ENCODE measurements at regions not wholly inside any gene's neighbourhood (a gene's known extent, or its start where the extent isn't known, plus 50 kb on each side); places are given as distances from the start of the nearest gene placed in this dataset.

DNA sequence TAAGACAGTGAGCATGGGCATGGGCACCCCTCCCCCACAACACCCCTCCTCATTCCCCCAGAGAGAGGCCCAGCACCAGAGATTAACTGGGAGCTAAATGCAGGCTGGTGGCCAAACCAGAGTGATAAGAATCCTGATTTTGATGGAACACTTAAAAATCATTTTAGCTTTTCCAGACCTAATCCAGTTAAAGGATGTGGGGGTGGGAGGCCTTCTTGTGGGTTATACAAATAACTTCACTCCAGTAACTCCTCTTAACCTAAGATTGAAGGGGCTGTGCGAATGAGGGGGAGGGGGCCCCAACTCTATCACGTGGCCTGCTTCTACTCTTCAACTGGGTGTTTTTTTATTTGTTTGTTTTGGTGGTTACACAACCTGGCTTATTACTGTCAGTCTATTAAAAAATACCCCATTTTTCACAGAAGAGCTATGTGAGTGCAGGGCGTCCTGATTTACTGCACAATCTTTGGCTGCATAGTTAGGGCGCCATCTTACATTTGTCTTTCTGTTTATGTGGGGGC is 398.1 kb upstream of the LYPLAL1 start:
- Histone ChIP-seq H3K27me3 (ENCODE audit: insufficient read depth, low read length) (no peaks in the 10 kb centered on the region), H4K20me1 (ENCODE audit: insufficient read depth) (no peaks in the 10 kb centered on the region), H3K4me1 (ENCODE audit: control insufficient read depth in 1 of 2, insufficient read depth in 2 of 2, low read length in 2 of 2) (peaks cover 0 to 6% of the 10 kb centered on the region in 2 experiments; a peak in 1 of 4 replicates), H3K36me3 (ENCODE audit: control insufficient read depth in 1 of 2, insufficient read depth in 2 of 2, low read length in 2 of 2) (no peaks in the 10 kb centered on the region), H3K9ac (ENCODE audit: low read length) (no peak overlapping the region), H2AFZ (ENCODE audit: low read depth, low read length, poor library complexity, severe bottlenecking) (no peak overlapping the region), H3K9me2 (ENCODE audit: insufficient read depth) (no peaks in the 10 kb centered on the region), H3K9me3 (ENCODE audit: control insufficient read depth in 1 of 2, insufficient read depth in 1 of 2, low read depth in 1 of 2, low read length in 2 of 2) (no peaks in the 10 kb centered on the region), H3K27ac (ENCODE audit: low read depth, low read length) (no peak overlapping the region), H3K79me2 (ENCODE audit: insufficient read depth, low read length) (no peaks in the 10 kb centered on the region), H3K4me2 (ENCODE audit: low read length) (no peak overlapping the region), H3K4me3 (replicated peaks in 1 of 2; ENCODE audit: low read depth in 1 of 2, low read length in 2 of 2) (no peak overlapping the region)
- no peak for DNase-seq (ENCODE audit: low read depth, low spot score)
- no peak for TF ChIP-seq EZH2 (IDR thresholded peaks at IDR 0.05)
- no peak for TF ChIP-seq EZH2phosphoT487 (IDR thresholded peaks at IDR 0.05; ENCODE audit: borderline replicate concordance)
- no peak for TF ChIP-seq POLR2AphosphoS5 (IDR thresholded peaks at IDR 0.05; ENCODE audit: low read depth, low read length)
- TF ChIP-seq RAD21 (IDR thresholded peaks at IDR 0.05; ENCODE audit: low read depth): no peak
- no peak for TF ChIP-seq SIN3A (IDR thresholded peaks at IDR 0.05; ENCODE audit: low read depth)
- TF ChIP-seq, protein P1, sequence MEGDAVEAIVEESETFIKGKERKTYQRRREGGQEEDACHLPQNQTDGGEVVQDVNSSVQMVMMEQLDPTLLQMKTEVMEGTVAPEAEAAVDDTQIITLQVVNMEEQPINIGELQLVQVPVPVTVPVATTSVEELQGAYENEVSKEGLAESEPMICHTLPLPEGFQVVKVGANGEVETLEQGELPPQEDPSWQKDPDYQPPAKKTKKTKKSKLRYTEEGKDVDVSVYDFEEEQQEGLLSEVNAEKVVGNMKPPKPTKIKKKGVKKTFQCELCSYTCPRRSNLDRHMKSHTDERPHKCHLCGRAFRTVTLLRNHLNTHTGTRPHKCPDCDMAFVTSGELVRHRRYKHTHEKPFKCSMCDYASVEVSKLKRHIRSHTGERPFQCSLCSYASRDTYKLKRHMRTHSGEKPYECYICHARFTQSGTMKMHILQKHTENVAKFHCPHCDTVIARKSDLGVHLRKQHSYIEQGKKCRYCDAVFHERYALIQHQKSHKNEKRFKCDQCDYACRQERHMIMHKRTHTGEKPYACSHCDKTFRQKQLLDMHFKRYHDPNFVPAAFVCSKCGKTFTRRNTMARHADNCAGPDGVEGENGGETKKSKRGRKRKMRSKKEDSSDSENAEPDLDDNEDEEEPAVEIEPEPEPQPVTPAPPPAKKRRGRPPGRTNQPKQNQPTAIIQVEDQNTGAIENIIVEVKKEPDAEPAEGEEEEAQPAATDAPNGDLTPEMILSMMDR (IDR thresholded peaks at IDR 0.05 in 2 of 3, conservative IDR thresholded peaks at IDR 0.05 in 1 of 3; ENCODE audit: borderline replicate concordance in 1 of 3, insufficient read depth in 1 of 3, low read depth in 2 of 3, low read length in 2 of 3): no peak
- TF ChIP-seq POLR2A (IDR thresholded peaks at IDR 0.05; ENCODE audit: borderline replicate concordance, extremely low read depth, insufficient read depth, insufficient read length): no peak
- TF ChIP-seq TCF7L2 (IDR thresholded peaks at IDR 0.05; ENCODE audit: borderline replicate concordance, extremely low read depth, insufficient read depth, insufficient read length): no peak
- TF ChIP-seq, protein P2, sequence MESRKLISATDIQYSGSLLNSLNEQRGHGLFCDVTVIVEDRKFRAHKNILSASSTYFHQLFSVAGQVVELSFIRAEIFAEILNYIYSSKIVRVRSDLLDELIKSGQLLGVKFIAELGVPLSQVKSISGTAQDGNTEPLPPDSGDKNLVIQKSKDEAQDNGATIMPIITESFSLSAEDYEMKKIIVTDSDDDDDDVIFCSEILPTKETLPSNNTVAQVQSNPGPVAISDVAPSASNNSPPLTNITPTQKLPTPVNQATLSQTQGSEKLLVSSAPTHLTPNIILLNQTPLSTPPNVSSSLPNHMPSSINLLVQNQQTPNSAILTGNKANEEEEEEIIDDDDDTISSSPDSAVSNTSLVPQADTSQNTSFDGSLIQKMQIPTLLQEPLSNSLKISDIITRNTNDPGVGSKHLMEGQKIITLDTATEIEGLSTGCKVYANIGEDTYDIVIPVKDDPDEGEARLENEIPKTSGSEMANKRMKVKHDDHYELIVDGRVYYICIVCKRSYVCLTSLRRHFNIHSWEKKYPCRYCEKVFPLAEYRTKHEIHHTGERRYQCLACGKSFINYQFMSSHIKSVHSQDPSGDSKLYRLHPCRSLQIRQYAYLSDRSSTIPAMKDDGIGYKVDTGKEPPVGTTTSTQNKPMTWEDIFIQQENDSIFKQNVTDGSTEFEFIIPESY (IDR thresholded peaks at IDR 0.05; ENCODE audit: extremely low read depth, insufficient replicate concordance, low read length): no peak
- no peak for TF ChIP-seq SRF (IDR thresholded peaks at IDR 0.05; ENCODE audit: low read depth)
- TF ChIP-seq, protein P3, sequence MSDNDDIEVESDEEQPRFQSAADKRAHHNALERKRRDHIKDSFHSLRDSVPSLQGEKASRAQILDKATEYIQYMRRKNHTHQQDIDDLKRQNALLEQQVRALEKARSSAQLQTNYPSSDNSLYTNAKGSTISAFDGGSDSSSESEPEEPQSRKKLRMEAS (IDR thresholded peaks at IDR 0.05): no peak
- no peak for TF ChIP-seq YY1 (IDR thresholded peaks at IDR 0.05; ENCODE audit: extremely low read depth, insufficient replicate concordance, low read depth, low read length)
- TF ChIP-seq EGR1 (IDR thresholded peaks at IDR 0.05; ENCODE audit: low read depth): no peak
- no peak for TF ChIP-seq ELF1 (IDR thresholded peaks at IDR 0.05; ENCODE audit: borderline replicate concordance, low read depth)
- TF ChIP-seq, protein P4, sequence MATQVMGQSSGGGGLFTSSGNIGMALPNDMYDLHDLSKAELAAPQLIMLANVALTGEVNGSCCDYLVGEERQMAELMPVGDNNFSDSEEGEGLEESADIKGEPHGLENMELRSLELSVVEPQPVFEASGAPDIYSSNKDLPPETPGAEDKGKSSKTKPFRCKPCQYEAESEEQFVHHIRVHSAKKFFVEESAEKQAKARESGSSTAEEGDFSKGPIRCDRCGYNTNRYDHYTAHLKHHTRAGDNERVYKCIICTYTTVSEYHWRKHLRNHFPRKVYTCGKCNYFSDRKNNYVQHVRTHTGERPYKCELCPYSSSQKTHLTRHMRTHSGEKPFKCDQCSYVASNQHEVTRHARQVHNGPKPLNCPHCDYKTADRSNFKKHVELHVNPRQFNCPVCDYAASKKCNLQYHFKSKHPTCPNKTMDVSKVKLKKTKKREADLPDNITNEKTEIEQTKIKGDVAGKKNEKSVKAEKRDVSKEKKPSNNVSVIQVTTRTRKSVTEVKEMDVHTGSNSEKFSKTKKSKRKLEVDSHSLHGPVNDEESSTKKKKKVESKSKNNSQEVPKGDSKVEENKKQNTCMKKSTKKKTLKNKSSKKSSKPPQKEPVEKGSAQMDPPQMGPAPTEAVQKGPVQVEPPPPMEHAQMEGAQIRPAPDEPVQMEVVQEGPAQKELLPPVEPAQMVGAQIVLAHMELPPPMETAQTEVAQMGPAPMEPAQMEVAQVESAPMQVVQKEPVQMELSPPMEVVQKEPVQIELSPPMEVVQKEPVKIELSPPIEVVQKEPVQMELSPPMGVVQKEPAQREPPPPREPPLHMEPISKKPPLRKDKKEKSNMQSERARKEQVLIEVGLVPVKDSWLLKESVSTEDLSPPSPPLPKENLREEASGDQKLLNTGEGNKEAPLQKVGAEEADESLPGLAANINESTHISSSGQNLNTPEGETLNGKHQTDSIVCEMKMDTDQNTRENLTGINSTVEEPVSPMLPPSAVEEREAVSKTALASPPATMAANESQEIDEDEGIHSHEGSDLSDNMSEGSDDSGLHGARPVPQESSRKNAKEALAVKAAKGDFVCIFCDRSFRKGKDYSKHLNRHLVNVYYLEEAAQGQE (IDR thresholded peaks at IDR 0.05; ENCODE audit: low read depth): no peak
- TF ChIP-seq ZFX (IDR thresholded peaks at IDR 0.05): no peak
- no peak for ATAC-seq
- CTCF ChIA-PET: no interaction called here
- POLR2A ChIA-PET: no interaction called here
- BruUV-seq (replicated peaks): no TSS peak
- intact Hi-C loops (cut with micrococcal nuclease): no loop called here
- RAD21 ChIA-PET (ENCODE audit: low non-redundant PET in 1 of 2, low total read pairs in 2 of 2, uncharacterized antibody in 2 of 2, unreplicated experiment in 2 of 2): no interaction called here
